Brain microvascular endothelial cell (primary cell): ENCODE measurements at regions not wholly inside any gene's neighbourhood (a gene's known extent, or its start where the extent isn't known, plus 50 kb on each side); places are given as distances from the start of the nearest gene placed in this dataset.
A peak's percentile ranks its signal among the peaks of the same experiment; 100 is the strongest.

Experiments
- DNase-seq: peaks from one replicate; pipeline ENCODE4 v3.0.0-alpha.2; 2020
- H3K27ac ChIP-seq: fragments of 250-450 bp; sonication (Bioruptor Pico); 2 replicates; pipeline ENCODE4 v1.5.1; 2020; ENCODE audit warnings: mild to moderate bottlenecking, moderate library complexity
- H3K27me3 ChIP-seq: fragments of 250-450 bp; sonication (Bioruptor Pico); replicated peaks from 2 replicates; pipeline ENCODE4 v1.5.1; 2020; ENCODE audit warnings: mild to moderate bottlenecking
- H3K36me3 ChIP-seq: fragments of 250-450 bp; sonication (Bioruptor Pico); replicated peaks from 2 replicates; pipeline ENCODE4 v1.5.1; 2020; ENCODE audit warnings: mild to moderate bottlenecking
- H3K4me3 ChIP-seq: 2 replicates; pipeline ENCODE4 v1.5.1; 2011; ENCODE audit warnings: low read depth, mild to moderate bottlenecking, control low read depth, low read length, moderate library complexity
- CTCF ChIP-seq: IDR thresholded peaks from 2 replicates; pipeline ENCODE4 v1.5.1; 2011; ENCODE audit warnings: low read depth, mild to moderate bottlenecking, moderate library complexity, low read length, control low read depth, inconsistent platforms; ENCODE audit errors: missing control alignments
- in situ Hi-C: cut with HindIII; loops from 2 replicates; pipeline ENCODE4 v1.10.0; 2017; ENCODE audit warnings: low sequenced_read_pairs, low pct_ligation_motif_present

DNA sequence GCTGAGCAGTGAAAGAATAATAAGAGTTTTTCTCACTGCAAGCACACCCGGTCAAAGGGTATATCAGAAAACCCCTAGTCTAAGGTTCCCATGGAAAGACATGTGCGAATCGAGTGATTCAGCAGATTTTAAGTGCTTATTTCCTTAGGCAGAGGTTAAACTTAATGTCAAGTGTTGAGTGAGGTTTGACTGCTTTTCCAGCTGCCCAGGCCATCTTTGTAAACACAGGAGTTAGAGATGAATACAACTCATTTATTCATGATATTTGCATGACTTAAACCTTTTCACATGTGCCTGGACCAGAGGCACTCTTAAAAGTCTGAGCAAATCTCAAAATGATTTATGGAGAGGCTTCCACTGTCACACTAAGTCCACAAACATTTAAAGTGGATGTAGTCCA, 137.8 kb upstream of the RGMB start:
- in situ Hi-C loops = no loop called here
- TF ChIP-seq CTCF = no peak
- Histone ChIP-seq H3K4me3 (no peak overlapping the region), H3K27ac (no peak overlapping the region), H3K27me3 (no peaks in the 10 kb centered on the region), H3K36me3 (no peaks in the 10 kb centered on the region)
- peak; percentile 14 for DNase-seq

DNA sequence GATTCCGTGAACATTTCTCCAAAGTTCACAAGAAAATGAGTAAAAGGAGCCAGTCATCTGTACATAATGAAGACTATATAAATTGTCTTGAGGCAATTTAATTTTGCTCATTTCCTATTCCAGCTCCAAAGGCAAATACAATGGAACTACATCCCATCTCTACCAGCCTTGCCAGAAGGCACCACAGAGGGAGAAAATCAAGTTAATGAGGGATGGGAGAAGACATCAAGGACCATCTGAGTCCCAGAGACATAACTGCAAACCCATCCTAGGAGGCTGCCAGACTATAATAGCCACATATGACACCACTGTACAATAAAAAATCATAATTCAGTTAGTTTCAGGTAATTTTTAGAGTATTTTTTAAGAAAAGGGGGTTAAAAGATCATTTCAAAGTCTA, 136.3 kb upstream of the RGMB start:
- Histone ChIP-seq H3K27me3 (no peaks in the 10 kb centered on the region), H3K27ac (no peak overlapping the region), H3K4me3 (no peak overlapping the region), H3K36me3 (no peaks in the 10 kb centered on the region)
- in situ Hi-C loops = no loop called here
- no peak for TF ChIP-seq CTCF
- DNase-seq = no peak

DNA sequence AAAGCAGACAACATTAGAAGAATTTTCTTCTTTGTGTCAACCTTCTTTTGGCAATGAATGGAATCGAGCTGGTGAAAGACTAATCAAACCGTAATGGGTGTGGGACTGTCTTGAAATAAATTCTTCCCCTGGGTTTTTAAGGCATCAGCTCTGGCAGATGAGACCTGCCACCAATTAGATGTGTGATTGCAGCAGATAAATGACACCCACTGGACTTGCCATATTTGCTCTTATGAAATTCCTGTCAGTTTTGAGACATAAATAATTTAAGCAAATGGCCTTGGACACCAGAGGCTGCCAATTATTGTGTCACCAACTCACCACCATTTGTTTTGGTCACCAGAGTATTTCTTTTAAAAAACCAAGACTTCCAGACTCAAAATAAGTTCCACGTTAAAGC, 135.9 kb upstream of the RGMB start:
- Histone ChIP-seq H3K27ac (no peak overlapping the region), H3K27me3 (no peaks in the 10 kb centered on the region), H3K4me3 (no peak overlapping the region), H3K36me3 (no peaks in the 10 kb centered on the region)
- TF ChIP-seq CTCF = no peak
- in situ Hi-C loops = no loop called here
- no peak for DNase-seq

DNA sequence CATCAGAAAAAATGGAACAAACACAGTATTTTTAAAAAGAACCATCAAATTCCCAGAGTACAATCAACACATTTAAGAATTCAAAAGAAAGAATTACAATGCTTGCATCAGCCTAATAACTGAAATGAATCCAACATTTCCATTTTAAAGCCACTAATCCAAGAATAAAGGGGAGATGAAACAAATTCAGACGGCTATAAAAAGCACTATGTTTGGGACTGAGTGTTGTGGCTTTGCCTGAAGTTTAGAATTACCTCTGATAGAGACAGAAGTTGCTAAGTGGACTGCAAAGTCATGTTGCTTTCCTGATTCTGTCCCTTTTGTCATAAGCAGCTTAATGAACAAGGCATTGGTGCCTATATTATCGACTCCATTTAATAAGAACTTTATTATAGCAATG, 135.4 kb upstream of the RGMB start:
- Histone ChIP-seq H3K27me3 (no peaks in the 10 kb centered on the region), H3K36me3 (no peaks in the 10 kb centered on the region), H3K4me3 (no peak overlapping the region), H3K27ac (no peak overlapping the region)
- in situ Hi-C loops = no loop called here
- TF ChIP-seq CTCF = no peak
- no peak for DNase-seq

- no peak for TF ChIP-seq CTCF
- Histone ChIP-seq H3K27me3 (no peaks in the 10 kb centered on the region), H3K36me3 (no peaks in the 10 kb centered on the region), H3K4me3 (no peak overlapping the region), H3K27ac (no peak overlapping the region)
- in situ Hi-C loops = no loop called here
- peak; percentile 83 for DNase-seq
Observed at GRCh38 chr5:98638701-98639100, 134.8 kb upstream of the RGMB start.

DNA sequence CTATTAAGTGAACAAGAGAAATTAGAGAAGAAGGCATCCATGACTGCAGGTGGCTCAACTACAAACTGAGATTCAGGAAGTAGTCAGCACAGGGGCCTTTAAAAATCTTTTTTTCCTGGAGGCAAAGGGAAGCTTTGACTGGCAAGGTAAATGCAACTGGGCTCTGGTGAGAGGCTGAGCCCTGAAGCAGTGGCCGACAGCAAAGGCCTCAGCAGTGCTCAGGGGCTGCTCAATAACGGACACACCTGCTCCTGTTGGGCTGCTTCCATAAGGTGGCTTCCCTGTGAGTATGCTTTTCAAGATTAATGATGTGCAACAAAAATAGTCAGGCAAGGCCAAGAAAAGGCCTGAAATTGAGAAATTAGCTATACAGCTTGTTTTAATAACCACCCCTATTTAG, 134.2 kb upstream of the RGMB start:
- in situ Hi-C loops = no loop called here
- DNase-seq = no peak
- no peaks in the 10 kb centered on the region for H3K27me3 ChIP-seq
- H3K4me3 ChIP-seq = no peak overlapping the region
- no peaks in the 10 kb centered on the region for H3K36me3 ChIP-seq
- TF ChIP-seq CTCF = no peak
- no peak overlapping the region for H3K27ac ChIP-seq
